HG03175 (cell line): ENCODE measurements at regions not wholly inside any gene's neighbourhood (a gene's known extent, or its start where the extent isn't known, plus 50 kb on each side); places are given as distances from the start of the nearest gene placed in this dataset.

Experiments
- ATAC-seq: cut with Tn5 transposase; IDR thresholded peaks from one replicate; pipeline ENCODE4 v1.9.1; 2021; ENCODE audit warnings: mild to moderate bottlenecking, moderate library complexity; ENCODE audit not compliant: unreplicated experiment

DNA sequence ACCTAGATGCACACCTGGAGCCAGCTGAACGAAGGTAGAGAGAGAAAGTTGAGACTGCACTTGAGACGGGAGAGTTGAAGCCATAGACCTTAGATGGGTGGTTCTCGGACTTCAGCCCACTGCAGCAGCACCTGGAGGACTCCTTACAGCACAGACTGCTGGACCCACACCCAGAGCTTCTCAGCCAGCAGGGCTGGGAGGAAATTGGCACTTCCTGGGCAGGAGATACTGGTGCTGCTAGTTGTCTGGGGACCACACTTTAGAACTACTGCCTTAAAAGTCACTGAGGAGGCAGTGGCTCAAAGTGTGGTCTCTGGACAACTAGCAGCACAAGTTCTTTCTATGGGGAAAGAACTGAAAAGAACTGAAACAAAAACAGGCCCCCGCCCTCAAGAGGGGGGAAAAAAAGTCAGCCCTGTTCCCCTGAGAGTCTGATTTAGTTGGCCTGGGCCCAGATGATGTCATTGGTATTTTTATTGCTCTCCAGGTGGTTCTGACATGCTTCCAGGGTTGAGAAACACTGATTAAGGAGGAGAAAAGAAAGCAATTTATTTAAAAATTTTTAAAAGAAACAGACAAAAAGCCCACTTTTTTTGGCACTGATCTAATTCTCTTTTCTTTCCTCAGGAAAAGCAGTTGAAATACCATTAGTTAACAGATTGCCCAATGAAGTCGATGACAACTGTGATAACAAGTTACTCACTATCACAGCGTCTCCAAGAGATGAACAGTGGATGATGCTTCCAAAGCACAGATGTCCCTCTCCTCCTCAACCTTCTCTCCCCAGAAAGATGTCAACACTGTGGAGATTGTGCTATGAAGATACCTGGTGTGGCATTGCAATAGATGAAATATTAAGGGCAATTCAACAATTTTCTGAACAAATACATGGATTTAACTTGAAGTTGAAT is 73.6 kb upstream of the ADAMTS16 start:
- ATAC-seq, result no peak

- no peak for ATAC-seq
Observed at GRCh38 chr5:5069851-5070250, 70.3 kb upstream of the ADAMTS16 start.

- no peak for ATAC-seq
Observed at GRCh38 chr5:5071554-5071953, 68.6 kb upstream of the ADAMTS16 start.

DNA sequence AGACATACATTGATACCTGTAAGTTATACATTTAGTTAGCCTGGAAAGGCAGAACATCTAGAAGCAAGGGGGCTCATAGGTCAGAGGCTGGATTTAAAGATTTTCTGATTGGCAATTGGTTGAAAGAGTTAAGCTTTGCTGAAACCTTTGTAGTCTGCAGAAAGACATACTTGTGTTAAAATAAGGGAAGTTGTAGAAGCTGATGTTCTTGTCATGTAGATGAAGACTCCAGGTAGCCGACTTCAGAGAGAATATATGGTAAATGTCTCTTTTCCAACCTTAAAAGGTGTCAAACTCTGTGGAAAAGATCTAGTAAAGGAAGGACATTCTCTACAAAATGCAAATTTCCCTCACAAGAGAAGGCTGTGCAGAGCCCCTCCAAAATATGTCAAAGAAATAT is 62.9 kb upstream of the ADAMTS16 start:
- no peak for ATAC-seq

GRCh38 chr5:5078009-5078897 is 61.9 kb upstream of the ADAMTS16 start:
- ATAC-seq, result no peak

- no peak for ATAC-seq
Observed at GRCh38 chr5:5079876-5080275, 60.3 kb upstream of the ADAMTS16 start.

GRCh38 chr5:5080790-5081189 is 59.3 kb upstream of the ADAMTS16 start:
- no peak for ATAC-seq

DNA sequence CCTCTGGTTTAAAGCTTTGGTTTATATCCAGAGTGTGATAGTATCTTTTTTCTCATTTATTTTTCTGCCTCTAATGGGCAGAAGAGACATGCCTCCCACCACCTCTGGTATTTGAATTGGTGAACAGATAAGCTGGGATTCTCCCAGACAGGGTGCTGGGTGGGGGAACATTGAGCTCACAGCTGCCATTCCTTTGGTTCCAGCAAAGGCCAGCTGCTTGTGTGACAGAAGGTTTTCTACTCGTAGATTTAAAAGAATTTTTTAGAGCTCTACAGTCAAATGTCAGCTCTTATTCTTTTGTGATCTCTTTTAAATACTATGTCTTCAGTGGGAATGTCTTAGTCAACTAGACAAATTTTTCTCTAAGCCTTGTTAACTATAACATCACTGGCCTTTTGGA is 54.7 kb upstream of the ADAMTS16 start:
- no peak for ATAC-seq

GRCh38 chr5:5089895-5090649 is 50.1 kb upstream of the ADAMTS16 start:
- ATAC-seq, result no peak
